ENCODE measurements at regions not wholly inside any gene's neighbourhood (a gene's known extent, or its start where the extent isn't known, plus 50 kb on each side); places are given as distances from the start of the nearest gene placed in this dataset.

DNA sequence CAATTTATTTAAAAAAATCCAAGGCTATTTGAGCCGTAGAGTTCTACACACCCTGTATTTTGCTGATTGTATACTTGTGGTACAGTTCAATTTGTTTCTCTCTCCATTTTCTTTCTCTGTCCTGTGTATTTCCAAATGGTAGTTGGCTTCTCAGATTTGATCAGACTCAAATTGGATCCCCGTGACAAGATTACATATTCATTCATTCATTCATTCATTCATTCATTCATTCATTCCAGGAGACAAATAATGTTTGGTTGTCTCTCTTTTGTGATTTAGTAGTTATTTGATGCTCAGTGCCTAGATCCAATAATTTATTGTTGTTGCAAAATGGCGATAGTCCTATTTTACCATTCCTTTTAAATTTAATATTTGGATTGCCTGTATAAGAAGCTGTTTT lies 292.8 kb upstream of the RIOK2 start:
- H3K4me3 Mint-ChIP-seq: no peak overlapping the region
- H3K9me3 Mint-ChIP-seq (ENCODE audit: low read depth): no peaks in the 10 kb centered on the region
- CTCF ChIA-PET: no interaction called here

DNA sequence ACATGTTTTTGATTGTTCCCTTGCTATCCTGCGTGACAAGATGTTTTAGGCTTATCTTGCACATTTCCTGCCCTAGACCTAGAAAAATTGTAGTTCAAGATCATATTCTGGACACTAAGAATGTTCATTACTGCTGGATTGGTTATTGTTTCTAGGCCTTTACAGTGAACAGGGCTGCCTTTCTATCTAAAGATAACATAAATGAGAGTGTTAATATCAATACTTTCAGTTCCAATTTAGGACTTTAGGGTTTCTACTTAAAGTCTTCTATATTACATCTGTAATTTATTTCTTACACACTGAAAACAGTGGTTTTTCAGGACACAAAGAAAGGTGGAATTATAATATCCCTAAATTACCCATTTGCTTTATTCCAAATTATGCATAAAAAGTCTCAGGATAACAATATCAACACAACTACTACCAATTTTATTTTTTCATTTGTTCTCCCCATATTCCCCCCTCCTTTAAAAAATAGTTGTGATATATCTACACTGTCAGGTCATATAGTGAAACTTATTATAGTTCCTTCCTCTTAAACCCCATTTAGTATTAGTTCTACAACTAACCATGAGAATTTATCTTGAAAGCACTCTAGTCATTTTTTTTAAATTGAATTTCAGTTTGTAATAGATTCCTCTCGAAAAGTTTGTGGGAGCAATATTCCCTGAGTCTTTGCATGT lies 293.9 kb upstream of the RIOK2 start:
- H3K4me1 Mint-ChIP-seq: no peaks in the 10 kb centered on the region
- CTCF ChIA-PET: no interaction called here
- H3K27ac Mint-ChIP-seq: no peak overlapping the region
- no peak overlapping the region for H3K4me3 Mint-ChIP-seq
- no peaks in the 10 kb centered on the region for H3K9me3 Mint-ChIP-seq (ENCODE audit: low read depth)
- H3K36me3 Mint-ChIP-seq: no peaks in the 10 kb centered on the region
- no peak for DNase-seq
- no peaks in the 10 kb centered on the region for H3K27me3 Mint-ChIP-seq
- ATAC-seq: no peak

More for the DNA sequence above, 292.8 kb upstream of the RIOK2 start:
- H3K27ac Mint-ChIP-seq: no peak overlapping the region
- H3K4me1 Mint-ChIP-seq: no peaks in the 10 kb centered on the region
- no peaks in the 10 kb centered on the region for H3K36me3 Mint-ChIP-seq
- ATAC-seq (no peak), DNase-seq (no peak)
- H3K27me3 Mint-ChIP-seq: no peaks in the 10 kb centered on the region

DNA sequence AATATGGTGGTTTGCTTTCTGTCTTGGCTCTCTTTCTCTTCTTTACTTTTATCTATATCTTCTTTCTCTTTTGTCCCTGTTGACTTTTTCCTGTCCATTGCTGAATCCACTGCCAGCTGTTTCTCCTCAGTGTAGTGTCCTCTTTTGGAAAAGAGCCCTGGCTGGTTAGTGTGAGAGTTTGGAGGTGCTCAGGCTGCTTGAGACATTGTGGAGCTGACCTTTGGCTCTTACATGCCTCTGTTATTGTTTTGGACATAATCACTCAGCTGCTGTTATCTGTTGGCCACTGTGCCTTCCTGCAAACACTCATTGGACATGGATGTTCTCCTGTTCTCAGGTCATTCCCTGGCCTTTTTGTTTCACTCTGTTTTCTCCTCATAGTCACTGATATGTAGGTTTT lies 295.4 kb upstream of the RIOK2 start:
- H3K4me3 Mint-ChIP-seq: peak overlapping the region; percentile 22
- H3K27ac Mint-ChIP-seq: no peak overlapping the region
- CTCF ChIA-PET: no interaction called here
- DNase-seq (no peak), ATAC-seq (no peak)
- no peaks in the 10 kb centered on the region for H3K36me3 Mint-ChIP-seq
- H3K4me1 Mint-ChIP-seq: no peaks in the 10 kb centered on the region
- H3K9me3 Mint-ChIP-seq (ENCODE audit: low read depth): no peaks in the 10 kb centered on the region
- no peaks in the 10 kb centered on the region for H3K27me3 Mint-ChIP-seq

DNA sequence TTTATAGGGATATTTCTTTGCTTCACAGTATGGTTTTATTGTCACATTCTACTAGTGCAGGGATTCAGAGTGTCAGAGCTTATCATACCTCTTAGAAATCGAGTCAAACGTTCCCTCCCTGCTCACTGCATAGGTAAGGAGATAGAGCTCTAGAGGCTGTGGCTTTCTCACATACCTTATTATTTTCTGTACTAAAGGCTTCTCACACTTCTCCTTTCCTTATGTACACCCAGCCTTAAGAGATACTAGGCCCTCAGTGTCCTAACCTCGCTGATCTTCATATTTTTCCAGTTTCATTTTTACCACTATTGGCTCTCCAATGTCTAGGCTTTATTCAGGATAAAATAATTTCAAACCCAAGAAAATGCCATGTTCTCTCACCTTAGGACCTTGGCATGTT lies 297.3 kb upstream of the RIOK2 start:
- Mint-ChIP-seq H3K36me3 (no peaks in the 10 kb centered on the region), H3K4me1 (no peaks in the 10 kb centered on the region), H3K27me3 (no peaks in the 10 kb centered on the region), H3K9me3 (ENCODE audit: low read depth) (no peaks in the 10 kb centered on the region), H3K27ac (no peak overlapping the region), H3K4me3 (no peak overlapping the region)
- ATAC-seq: no peak
- no peak for DNase-seq
- CTCF ChIA-PET: interaction anchor here (1.6 kb wide), 1 partner anchor 21 kb away, joined by 3 read pairs; no protein-coding TSS in a partner anchor

- no peaks in the 10 kb centered on the region for H3K36me3 Mint-ChIP-seq
- no peaks in the 10 kb centered on the region for H3K4me1 Mint-ChIP-seq
- no peak overlapping the region for H3K27ac Mint-ChIP-seq
- H3K9me3 Mint-ChIP-seq (ENCODE audit: low read depth): no peaks in the 10 kb centered on the region
- H3K27me3 Mint-ChIP-seq: no peaks in the 10 kb centered on the region
- DNase-seq (no peak), ATAC-seq (no peak)
- no peak overlapping the region for H3K4me3 Mint-ChIP-seq
- CTCF ChIA-PET: no interaction called here
These were observed 305.1 kb upstream of the RIOK2 start for GRCh38 chr5:97488126-97488668.

- DNase-seq (no peak), ATAC-seq (no peak)
- Mint-ChIP-seq H3K4me1 (no peaks in the 10 kb centered on the region), H3K4me3 (no peak overlapping the region), H3K27me3 (no peaks in the 10 kb centered on the region), H3K27ac (no peak overlapping the region), H3K9me3 (ENCODE audit: low read depth) (no peaks in the 10 kb centered on the region), H3K36me3 (no peaks in the 10 kb centered on the region)
- CTCF ChIA-PET: no interaction called here
These were observed 306.2 kb upstream of the RIOK2 start for GRCh38 chr5:97489010-97489840.

GRCh38 chr5:97494465-97494864 lies 311.4 kb upstream of the RIOK2 start:
- CTCF ChIA-PET: interaction anchor here (1.6 kb wide), 1 partner anchor 39 kb away, joined by 4 read pairs; no protein-coding TSS in a partner anchor
- Mint-ChIP-seq H3K27ac (no peak overlapping the region), H3K36me3 (no peaks in the 10 kb centered on the region), H3K4me3 (no peak overlapping the region), H3K4me1 (no peaks in the 10 kb centered on the region), H3K27me3 (no peaks in the 10 kb centered on the region), H3K9me3 (ENCODE audit: low read depth) (no peaks in the 10 kb centered on the region)
- no peak for DNase-seq
- ATAC-seq: no peak

DNA sequence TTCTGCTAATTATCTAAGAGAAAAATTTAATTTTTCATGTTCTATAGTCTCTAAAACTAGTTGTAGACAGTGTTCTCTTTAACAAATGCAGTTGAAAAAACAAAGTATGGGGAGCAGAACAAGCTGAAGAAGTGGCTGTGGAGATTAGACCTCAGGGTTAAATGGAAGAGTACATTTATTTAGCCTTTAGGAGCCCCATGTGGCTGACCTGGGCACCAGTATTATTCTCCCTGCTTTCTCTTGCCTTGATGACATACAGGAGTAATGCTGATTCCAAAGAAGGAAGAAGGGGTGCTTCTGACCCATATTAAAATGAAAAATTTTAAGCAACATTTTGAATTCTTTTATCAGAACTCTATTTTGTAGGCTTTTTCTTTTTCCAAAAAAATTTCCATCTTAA lies 312.3 kb upstream of the RIOK2 start:
- CTCF ChIA-PET: interaction anchor here (1.6 kb wide), 1 partner anchor 38 kb away, joined by 4 read pairs; no protein-coding TSS in a partner anchor
- Mint-ChIP-seq H3K9me3 (ENCODE audit: low read depth) (no peaks in the 10 kb centered on the region), H3K27ac (no peak overlapping the region), H3K4me1 (no peaks in the 10 kb centered on the region), H3K4me3 (no peak overlapping the region), H3K27me3 (no peaks in the 10 kb centered on the region), H3K36me3 (no peaks in the 10 kb centered on the region)
- no peak for ATAC-seq
- DNase-seq: no peak

- CTCF ChIA-PET: interaction anchor here (0.6 to 1.6 kb wide), 2 partner anchors 38 to 255 kb away, joined by 3 to 4 read pairs; no protein-coding TSS in a partner anchor
- DNase-seq (no peak), ATAC-seq (no peak)
- no peaks in the 10 kb centered on the region for H3K4me1 Mint-ChIP-seq
- no peaks in the 10 kb centered on the region for H3K27me3 Mint-ChIP-seq
- H3K27ac Mint-ChIP-seq: no peak overlapping the region
- H3K36me3 Mint-ChIP-seq: no peaks in the 10 kb centered on the region
- H3K9me3 Mint-ChIP-seq (ENCODE audit: low read depth): no peaks in the 10 kb centered on the region
- no peak overlapping the region for H3K4me3 Mint-ChIP-seq
These were observed 313.0 kb upstream of the RIOK2 start for GRCh38 chr5:97496037-97496436.

- Mint-ChIP-seq H3K9me3 (ENCODE audit: low read depth) (no peaks in the 10 kb centered on the region), H3K4me1 (no peaks in the 10 kb centered on the region), H3K4me3 (no peak overlapping the region), H3K36me3 (no peaks in the 10 kb centered on the region), H3K27ac (no peak overlapping the region), H3K27me3 (no peaks in the 10 kb centered on the region)
- CTCF ChIA-PET: no interaction called here
- DNase-seq (no peak), ATAC-seq (no peak)
These were observed 315.6 kb upstream of the RIOK2 start for GRCh38 chr5:97498657-97499056.

DNA sequence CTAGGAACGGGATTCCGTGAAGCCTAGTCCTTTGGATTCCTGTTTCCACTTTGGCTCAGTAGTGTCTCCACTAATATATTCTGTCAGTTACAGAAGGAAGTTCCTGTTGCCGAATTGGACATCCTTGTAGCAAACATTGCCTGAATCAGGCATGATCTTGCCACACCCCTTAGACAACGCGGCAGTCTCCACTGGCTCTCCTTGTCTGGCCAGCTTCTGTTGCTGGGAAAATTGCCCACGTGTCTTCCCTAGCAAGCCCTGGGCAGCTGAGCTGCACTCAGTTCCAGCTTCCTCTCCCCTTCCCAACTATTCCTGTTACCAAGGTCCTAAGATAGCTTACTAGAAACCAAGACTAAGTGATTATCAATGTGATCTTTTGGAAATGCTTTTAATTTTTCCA lies 316.6 kb upstream of the RIOK2 start:
- ATAC-seq: no peak

DNA sequence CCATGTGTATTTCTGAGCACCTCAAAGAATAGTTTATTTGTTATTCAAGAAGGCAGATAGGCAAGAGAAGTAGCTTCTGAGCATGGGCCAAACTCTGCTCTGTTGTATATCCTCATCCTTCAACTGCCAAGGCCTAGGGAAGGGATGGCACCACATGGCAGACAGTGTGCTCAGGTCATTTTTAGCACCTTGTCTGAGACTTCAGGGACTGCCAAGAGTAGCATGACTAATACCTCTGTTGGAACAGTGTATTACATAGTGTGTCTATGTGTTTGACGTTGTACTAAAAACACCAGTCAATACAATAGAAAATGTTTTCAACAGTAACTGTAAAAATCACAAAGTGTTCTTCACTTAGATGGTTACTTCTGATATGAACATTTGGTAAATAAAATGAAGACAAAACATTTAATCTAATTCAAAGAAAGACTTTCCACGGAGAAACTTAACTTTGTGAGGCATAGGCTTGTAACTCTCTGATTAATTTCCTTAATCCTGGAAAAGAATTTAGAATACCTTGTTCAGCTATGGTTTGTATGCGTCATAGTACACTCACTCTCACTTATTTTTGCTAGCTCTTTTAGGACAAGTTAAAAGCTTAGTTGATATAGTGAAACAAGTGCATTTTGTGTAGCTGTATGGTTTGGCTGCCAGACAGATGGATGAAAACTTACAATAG lies 318.4 kb upstream of the RIOK2 start:
- H3K4me3 Mint-ChIP-seq: no peak overlapping the region
- H3K27me3 Mint-ChIP-seq: no peaks in the 10 kb centered on the region
- ATAC-seq: no peak
- H3K27ac Mint-ChIP-seq: no peak overlapping the region
- no peaks in the 10 kb centered on the region for H3K36me3 Mint-ChIP-seq
- CTCF ChIA-PET: interaction anchor here (0.7 kb wide), 1 partner anchor 21 kb away, joined by 3 read pairs; no protein-coding TSS in a partner anchor
- no peaks in the 10 kb centered on the region for H3K9me3 Mint-ChIP-seq (ENCODE audit: low read depth)
- DNase-seq: no peak
- no peaks in the 10 kb centered on the region for H3K4me1 Mint-ChIP-seq

More for the DNA sequence above, 316.6 kb upstream of the RIOK2 start:
- Mint-ChIP-seq H3K27me3 (no peaks in the 10 kb centered on the region), H3K4me3 (no peak overlapping the region), H3K9me3 (ENCODE audit: low read depth) (no peaks in the 10 kb centered on the region), H3K36me3 (no peaks in the 10 kb centered on the region), H3K4me1 (no peaks in the 10 kb centered on the region), H3K27ac (no peak overlapping the region)
- DNase-seq: no peak
- CTCF ChIA-PET: no interaction called here

- H3K27ac Mint-ChIP-seq: no peak overlapping the region
- no peaks in the 10 kb centered on the region for H3K36me3 Mint-ChIP-seq
- no peaks in the 10 kb centered on the region for H3K4me1 Mint-ChIP-seq
- no peaks in the 10 kb centered on the region for H3K9me3 Mint-ChIP-seq (ENCODE audit: low read depth)
- DNase-seq (no peak), ATAC-seq (no peak)
- CTCF ChIA-PET: interaction anchor here (0.7 kb wide), 1 partner anchor 22 kb away, joined by 3 read pairs; no protein-coding TSS in a partner anchor
- H3K27me3 Mint-ChIP-seq: no peaks in the 10 kb centered on the region
- H3K4me3 Mint-ChIP-seq: no peak overlapping the region
These were observed 318.9 kb upstream of the RIOK2 start for GRCh38 chr5:97501965-97502305.

Data from activated CD8-positive, alpha-beta memory T cell treated with anti-CD3 and anti-CD28 coated beads, Interleukin-2, amount 10 ng/mL, durations not matched to agents 7 days and 5 days (primary cell).